Ishikawa (cell line): ENCODE measurements at regions not wholly inside any gene's neighbourhood (a gene's known extent, or its start where the extent isn't known, plus 50 kb on each side); places are given as distances from the start of the nearest gene placed in this dataset.

Experiments
- CEBPB ChIP-seq: IDR thresholded peaks from 2 replicates; pipeline ENCODE4 v1.6.1; 2012
- CREB1 ChIP-seq: IDR thresholded peaks from 2 replicates; pipeline ENCODE4 v1.6.1; 2012; ENCODE audit warnings: low read depth
- EGR1 ChIP-seq: IDR thresholded peaks from 2 replicates; pipeline ENCODE4 v1.6.1; 2012
- EP300 ChIP-seq: IDR thresholded peaks from 2 replicates; pipeline ENCODE4 v1.6.1; 2012; ENCODE audit warnings: borderline replicate concordance
- RAD21 ChIP-seq: IDR thresholded peaks from 2 replicates; pipeline ENCODE4 v1.6.1; 2012; ENCODE audit warnings: low read depth
- TAF1 ChIP-seq: IDR thresholded peaks from 2 replicates; pipeline ENCODE4 v1.6.1; 2012; ENCODE audit warnings: low read depth, mild to moderate bottlenecking
- TCF12 ChIP-seq: IDR thresholded peaks from 2 replicates; pipeline ENCODE4 v1.6.1; 2012; ENCODE audit warnings: low read depth
- TEAD4 ChIP-seq: IDR thresholded peaks from 2 replicates; pipeline ENCODE4 v1.6.1; 2012
- YY1 ChIP-seq: IDR thresholded peaks from 2 replicates; pipeline ENCODE4 v1.6.1; 2012; ENCODE audit warnings: low read depth
- ZBTB7A ChIP-seq: IDR thresholded peaks from 2 replicates; pipeline ENCODE4 v1.6.1; 2012; ENCODE audit warnings: low read depth
- TF ChIP-seq, protein P1 (sequence below): IDR thresholded peaks from 2 replicates; pipeline ENCODE4 v1.6.1; 2012; ENCODE audit warnings: low read depth, mild to moderate bottlenecking

- TF ChIP-seq RAD21: no peak
- TF ChIP-seq YY1: no peak
- no peak for TF ChIP-seq EP300
- TF ChIP-seq CEBPB: no peak
- TF ChIP-seq ZBTB7A: no peak
- no peak for TF ChIP-seq TAF1
- no peak for TF ChIP-seq CREB1
- TF ChIP-seq EGR1: no peak
- no peak for TF ChIP-seq TEAD4
- TF ChIP-seq TCF12: no peak
- TF ChIP-seq, protein P1, sequence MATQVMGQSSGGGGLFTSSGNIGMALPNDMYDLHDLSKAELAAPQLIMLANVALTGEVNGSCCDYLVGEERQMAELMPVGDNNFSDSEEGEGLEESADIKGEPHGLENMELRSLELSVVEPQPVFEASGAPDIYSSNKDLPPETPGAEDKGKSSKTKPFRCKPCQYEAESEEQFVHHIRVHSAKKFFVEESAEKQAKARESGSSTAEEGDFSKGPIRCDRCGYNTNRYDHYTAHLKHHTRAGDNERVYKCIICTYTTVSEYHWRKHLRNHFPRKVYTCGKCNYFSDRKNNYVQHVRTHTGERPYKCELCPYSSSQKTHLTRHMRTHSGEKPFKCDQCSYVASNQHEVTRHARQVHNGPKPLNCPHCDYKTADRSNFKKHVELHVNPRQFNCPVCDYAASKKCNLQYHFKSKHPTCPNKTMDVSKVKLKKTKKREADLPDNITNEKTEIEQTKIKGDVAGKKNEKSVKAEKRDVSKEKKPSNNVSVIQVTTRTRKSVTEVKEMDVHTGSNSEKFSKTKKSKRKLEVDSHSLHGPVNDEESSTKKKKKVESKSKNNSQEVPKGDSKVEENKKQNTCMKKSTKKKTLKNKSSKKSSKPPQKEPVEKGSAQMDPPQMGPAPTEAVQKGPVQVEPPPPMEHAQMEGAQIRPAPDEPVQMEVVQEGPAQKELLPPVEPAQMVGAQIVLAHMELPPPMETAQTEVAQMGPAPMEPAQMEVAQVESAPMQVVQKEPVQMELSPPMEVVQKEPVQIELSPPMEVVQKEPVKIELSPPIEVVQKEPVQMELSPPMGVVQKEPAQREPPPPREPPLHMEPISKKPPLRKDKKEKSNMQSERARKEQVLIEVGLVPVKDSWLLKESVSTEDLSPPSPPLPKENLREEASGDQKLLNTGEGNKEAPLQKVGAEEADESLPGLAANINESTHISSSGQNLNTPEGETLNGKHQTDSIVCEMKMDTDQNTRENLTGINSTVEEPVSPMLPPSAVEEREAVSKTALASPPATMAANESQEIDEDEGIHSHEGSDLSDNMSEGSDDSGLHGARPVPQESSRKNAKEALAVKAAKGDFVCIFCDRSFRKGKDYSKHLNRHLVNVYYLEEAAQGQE: no peak
These were observed 312.5 kb downstream of the OXSM start for GRCh38 chr3:26102376-26102775.
